HG03565 (cell line): ENCODE measurements at regions not wholly inside any gene's neighbourhood (a gene's known extent, or its start where the extent isn't known, plus 50 kb on each side); places are given as distances from the start of the nearest gene placed in this dataset.
A peak's percentile ranks its signal among the peaks of the same experiment; 100 is the strongest.
"Not testable (repeated sequence)": the region's sequence is repeated elsewhere in the genome, so short reads cannot be mapped to it uniquely, and the experiment has no call there.

ENCODE experiments used
- ATAC-seq: cut with Tn5 transposase; IDR thresholded peaks from one replicate; pipeline ENCODE4 v1.9.1; 2021; ENCODE audit warnings: mild to moderate bottlenecking, moderate library complexity; ENCODE audit not compliant: unreplicated experiment

DNA sequence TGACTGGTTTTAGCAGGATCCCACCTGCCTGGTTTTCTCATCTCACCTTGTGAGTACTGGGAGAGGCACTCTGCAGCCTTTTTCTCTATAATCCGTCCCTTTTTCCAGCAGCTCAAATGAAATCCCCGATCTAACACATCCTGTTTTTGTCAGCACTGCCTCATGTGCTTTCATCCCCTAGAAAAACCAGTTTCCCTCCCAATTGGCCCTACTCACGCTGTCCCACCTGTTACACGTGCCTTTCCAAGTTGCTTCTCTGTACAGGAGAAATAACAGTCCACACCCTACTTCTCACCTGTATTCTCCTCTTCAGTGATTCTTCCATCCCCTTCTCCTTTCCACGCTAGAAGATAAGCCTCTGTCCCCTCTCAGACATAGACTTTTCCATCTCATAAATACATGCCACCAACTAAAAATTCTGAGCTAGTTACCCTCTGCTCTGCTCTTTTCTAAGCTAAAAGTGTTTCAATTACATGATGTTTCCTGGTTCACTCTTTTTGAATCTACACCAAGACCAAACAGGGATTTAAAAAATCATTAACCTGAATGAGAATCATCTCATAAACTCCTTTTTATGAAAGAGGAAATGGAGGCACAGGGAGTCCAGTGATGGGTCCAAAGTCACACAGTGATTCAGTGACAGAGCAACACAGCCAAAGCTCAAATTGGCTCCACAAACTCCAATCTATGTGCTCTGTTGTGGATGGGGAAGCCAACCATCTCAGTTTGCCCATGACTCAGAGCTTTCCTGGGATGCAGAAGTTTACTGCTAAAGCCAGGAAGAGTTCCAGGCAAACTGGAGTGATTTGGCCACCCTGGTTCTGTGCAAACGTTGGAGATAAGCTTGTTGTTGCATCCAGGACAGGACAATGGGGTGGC lies 240.0 kb upstream of the TMEM132C start:
- no peak for ATAC-seq

DNA sequence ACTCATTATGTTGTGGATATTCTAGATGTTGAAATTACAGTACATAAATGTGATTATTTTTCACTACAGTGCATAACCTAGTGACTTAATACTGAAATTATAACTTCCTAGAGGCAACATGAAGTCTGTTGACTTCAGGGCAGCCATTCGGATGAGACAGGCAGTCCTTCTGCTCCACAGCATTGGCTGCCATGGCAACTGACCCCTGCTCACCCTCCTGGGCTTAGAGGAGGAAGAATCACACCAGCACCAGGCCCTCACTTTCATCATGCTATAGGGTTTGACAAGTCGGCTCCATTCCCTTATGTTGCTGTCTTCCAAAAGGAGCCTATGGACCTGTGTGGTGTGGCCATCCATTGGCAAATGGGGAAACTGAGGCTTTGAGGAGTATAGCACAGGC lies 233.5 kb upstream of the TMEM132C start:
- no peak for ATAC-seq

GRCh38 chr12:128040971-128041370 lies 226.0 kb upstream of the TMEM132C start:
- no peak for ATAC-seq

DNA sequence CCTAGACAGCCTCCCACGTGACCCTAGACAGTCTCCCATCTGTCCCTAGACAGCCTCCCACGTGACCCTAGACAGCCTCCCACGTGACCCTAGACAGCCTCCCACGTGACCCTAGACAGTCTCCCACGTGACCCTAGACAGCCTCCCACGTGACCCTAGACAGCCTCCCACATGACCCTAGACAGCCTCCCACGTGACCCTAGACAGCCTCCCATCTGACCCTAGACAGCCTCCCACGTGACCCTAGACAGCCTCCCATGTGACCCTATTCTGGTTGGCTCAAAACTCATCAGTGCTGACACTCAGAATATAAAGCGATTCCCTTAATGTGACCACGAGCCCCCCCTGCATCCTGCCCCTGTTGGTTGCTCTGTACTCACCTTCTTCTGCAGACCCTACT lies 224.7 kb upstream of the TMEM132C start:
- not testable (repeated sequence) for ATAC-seq

DNA sequence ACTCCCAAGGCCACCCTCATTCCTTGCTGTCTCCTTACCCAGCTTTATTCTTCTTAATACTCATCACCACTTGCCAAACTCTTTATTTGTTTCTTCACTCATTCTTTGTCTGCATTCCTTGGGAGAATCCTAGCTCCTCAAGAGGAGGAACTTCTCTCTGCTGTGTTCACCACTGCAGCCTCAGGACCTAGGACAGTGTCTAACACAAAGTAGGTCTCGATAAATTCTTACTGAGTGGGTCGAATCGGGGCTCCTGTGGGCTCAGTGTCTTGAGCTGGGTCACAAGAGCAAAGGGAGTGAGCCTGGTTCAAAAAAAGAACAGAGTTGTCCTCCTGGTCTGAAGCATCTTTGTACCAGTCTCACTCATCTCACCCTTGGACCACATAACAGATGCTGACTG lies 224.1 kb upstream of the TMEM132C start:
- no peak for ATAC-seq

DNA sequence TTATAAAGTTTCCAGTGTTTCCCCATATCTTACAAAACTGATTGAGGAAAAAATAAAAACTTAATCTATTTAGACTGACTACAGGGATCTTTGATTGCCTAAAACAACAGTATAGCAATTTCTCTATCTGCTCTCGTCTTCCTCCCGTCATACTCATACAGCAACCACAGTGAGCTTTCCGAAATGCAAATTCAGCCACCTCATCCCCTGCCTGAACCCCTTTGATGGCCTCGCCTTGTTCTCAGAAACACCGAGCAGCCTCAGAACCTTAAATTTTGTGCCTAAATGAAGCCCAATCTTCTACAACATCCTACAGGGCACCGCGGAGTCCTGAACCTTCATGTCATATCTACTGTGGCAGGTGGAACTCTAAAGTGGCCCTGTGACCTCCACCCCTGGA lies 223.7 kb upstream of the TMEM132C start:
- no peak for ATAC-seq

GRCh38 chr12:128047266-128048060 lies 219.5 kb upstream of the TMEM132C start:
- no peak for ATAC-seq

DNA sequence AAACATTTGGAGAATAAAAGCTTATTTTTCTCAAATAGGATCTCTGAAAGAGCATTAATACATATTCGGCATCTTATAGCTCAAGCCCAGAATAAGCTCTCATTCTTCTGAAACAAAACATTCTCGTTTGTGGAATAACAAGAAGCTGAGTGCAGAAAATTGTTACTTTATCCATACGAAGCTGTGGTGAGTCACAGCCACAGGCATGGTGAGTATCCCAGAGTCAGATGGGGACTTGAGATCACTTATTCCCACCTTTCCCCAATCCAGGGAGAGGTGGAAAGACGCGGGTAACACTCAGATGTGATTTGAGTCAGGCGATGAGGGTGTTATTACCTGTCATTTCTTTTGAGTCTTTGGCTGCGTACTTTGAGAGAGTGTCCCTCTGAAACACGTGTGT lies 214.6 kb upstream of the TMEM132C start:
- ATAC-seq: no peak

GRCh38 chr12:128052777-128053176 lies 214.2 kb upstream of the TMEM132C start:
- no peak for ATAC-seq

DNA sequence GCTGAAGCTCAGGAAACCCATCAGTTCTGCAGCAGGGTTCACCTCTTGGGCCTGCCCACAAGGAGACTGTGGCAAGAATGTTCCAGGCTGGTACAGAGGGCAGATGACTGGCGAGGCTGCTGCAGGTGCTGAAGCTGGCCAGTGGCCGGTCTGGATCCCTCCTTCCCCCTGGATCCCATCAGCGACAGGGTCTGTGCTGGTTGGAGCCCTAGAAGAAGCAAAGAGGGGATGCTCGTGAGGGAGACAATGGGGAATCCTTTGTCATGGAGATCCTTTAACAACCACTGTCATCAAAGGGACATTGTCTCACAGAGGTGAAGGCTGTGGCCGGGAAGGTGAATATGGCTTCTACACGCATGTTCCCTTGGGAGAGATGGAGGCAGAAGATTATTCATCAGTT lies 211.4 kb upstream of the TMEM132C start:
- ATAC-seq: no peak

- ATAC-seq: no peak
Measured at GRCh38 chr12:128056136-128056801, 210.7 kb upstream of the TMEM132C start.

DNA sequence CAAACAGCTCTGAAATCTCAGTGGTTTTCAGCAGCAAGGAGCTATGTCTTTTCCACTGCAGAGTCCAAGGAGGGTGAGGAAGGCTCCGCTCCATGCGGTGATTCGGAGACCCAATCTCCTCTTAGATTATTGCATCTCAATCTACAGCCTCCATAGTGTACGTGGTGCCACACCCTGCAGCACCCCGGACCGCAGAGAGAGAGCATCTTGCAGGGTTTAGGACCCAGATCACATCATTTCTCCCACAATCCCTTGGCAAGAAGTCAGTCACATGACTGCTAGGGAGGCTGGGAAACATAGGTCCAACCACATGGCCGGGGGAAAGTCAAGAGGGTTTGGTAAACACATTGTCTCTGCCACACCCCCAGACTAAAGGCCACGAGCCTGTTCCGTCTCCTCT lies 209.4 kb upstream of the TMEM132C start:
- no peak for ATAC-seq

DNA sequence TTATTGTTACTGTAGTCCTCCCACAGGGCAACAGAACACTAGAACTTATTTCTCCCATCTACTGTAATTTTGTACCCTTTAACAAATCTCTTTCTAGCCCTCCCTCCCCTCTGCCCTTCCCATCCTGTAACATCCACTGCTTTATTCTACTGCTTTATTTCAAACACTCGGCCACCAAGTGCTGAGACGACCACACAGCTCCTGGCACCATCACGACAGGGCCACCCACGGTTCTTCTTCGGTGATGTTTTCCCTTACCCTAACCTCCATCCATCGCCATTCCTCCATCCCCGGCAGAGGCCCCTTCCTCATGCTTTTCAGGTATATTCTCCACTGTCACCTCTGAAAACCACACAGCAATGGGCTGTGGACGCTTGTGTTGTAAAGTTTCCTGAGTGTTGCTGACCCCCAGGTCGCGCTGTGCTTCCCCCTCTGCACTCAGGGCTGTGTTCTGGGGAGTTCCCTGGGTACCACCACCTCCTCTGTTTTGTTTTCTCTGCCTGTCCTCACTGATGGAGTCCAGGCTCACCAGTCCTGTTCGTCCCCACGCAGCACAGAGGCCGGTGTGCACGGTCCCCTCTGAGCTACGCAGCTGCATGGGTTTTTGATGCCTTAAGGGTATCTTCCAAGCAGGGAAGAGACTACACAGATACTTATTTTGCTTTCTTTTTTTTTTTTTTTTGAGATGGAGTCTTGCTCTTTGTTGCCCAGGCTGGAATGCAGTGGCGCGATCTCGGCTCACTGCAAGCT lies 207.2 kb upstream of the TMEM132C start:
- no peak for ATAC-seq

DNA sequence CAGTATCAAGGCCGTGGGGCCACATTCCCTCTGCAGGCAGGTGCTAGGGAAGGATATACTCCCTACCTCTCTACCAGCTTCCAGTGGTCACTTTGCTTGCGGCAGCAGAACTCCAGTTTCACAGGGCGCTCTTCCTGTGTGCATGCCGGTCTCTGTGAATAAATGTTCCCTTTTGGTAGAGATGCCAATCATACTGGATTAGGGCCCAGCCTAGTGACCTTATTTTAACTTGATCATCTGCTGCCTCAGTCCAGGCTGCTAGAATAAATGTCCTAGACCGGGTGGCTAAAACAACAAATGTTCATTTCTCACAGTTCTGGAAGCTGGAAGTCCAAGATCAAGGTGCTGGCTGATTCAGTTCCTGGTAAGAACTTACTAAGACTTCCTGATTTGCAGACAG lies 198.8 kb upstream of the TMEM132C start:
- ATAC-seq: no peak

GRCh38 chr12:128069359-128069997 lies 197.5 kb upstream of the TMEM132C start:
- peak; percentile 79 for ATAC-seq

GRCh38 chr12:128073937-128074336 lies 193.0 kb upstream of the TMEM132C start:
- no peak for ATAC-seq

DNA sequence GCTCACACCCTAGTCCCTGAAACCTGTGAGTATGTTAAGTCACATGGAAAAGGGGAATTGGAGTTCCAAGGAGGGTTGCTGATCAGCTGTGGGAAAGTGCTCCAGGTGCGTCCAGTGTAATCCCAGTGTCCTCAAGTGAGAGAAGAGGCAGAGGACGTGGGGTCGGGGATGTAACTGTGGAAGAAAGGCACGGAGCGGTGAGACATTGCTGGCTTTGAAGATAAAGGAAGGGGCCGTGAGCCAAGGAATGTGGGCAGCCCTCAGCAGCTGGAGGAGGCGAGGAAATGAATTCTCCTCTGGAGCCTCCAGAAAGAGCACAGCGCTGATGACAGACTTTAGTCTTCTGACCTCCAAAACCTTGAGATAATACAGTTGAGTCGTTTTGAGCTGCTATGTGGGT lies 191.6 kb upstream of the TMEM132C start:
- ATAC-seq: no peak

DNA sequence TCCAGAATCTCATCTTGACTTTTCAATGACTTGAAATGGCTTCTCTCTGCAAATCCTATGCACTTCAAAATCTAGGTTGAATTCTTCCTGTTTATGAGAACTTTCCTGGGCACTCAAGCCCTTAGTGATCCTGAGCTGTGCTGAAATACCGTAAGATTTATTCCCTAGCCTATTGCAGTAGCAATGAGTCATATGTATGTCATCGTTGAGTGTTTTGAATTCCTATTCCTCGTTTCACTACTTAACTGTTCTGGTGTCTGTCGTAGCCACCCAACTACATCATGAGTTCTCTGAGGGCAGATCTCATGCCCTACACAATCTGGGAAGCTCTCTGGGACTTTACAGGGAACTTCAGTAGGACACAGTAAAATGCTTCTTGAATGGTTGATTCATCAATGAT lies 190.8 kb upstream of the TMEM132C start:
- no peak for ATAC-seq

GRCh38 chr12:128077211-128077916 lies 189.6 kb upstream of the TMEM132C start:
- no peak for ATAC-seq

GRCh38 chr12:128077917-128078298 lies 189.1 kb upstream of the TMEM132C start:
- no peak for ATAC-seq
